Ovary (tissue), 7 donors: ENCODE measurements at regions not wholly inside any gene's neighbourhood (a gene's known extent, or its start where the extent isn't known, plus 50 kb on each side); places are given as distances from the start of the nearest gene placed in this dataset.

Source experiments
- DNase-seq, 5 donors: peaks; one replicate each; pipeline ENCODE4 v3.0.0-alpha.2; 2019 to 2020
- H3K27ac ChIP-seq, 2 donors: fragments of 200-600 bp; one replicate each; pipeline versions ENCODE4 v1.5.1 to v1.8.0; 2019 to 2022
- H3K27me3 ChIP-seq: fragments of 200-600 bp; one replicate; pipeline ENCODE4 v1.8.0; 2022
- H3K36me3 ChIP-seq: fragments of 200-600 bp; sonication (generic); one replicate; pipeline ENCODE4 v1.5.1; 2019
- H3K4me1 ChIP-seq: one replicate; pipeline ENCODE4 v1.8.1; 2013; ENCODE audit warnings: mild to moderate bottlenecking, moderate library complexity; ENCODE audit not compliant: insufficient read depth
- H3K4me3 ChIP-seq: fragments of 200-600 bp; sonication (generic); one replicate; pipeline ENCODE4 v1.5.1; 2017
- H3K9me3 ChIP-seq, 2 donors: fragments of 200-600 bp in 1 of 2; sonication (generic) in 1 of 2; one replicate each; pipeline versions ENCODE4 v1.5.1 to v1.8.1; 2013 to 2019; ENCODE audit warnings: mild to moderate bottlenecking in 1 of 2, moderate library complexity in 1 of 2
- CTCF ChIP-seq, 3 donors: fragments of 450-650 bp in 2 of 3; fragments of 200-600 bp in 1 of 3; IDR thresholded peaks; one replicate each; pipeline versions ENCODE4 v1.5.1 to v1.8.0; 2016 to 2022; ENCODE audit warnings: antibody characterized with exemption in 3 of 3, mild to moderate bottlenecking in 1 of 3
- EP300 ChIP-seq: sonication (generic); formaldehyde crosslinking; IDR thresholded peaks from one replicate; pipeline ENCODE4 v1.6.1; 2017; ENCODE audit warnings: antibody characterized with exemption
- POLR2A ChIP-seq: fragments of 450-650 bp; IDR thresholded peaks from one replicate; pipeline ENCODE4 v1.6.1; 2017; ENCODE audit warnings: antibody characterized with exemption, mild to moderate bottlenecking, moderate library complexity
- WGBS, 3 donors: extraction: QIAGEN DNeasy Blood & Tissue Kit in 1 of 3; methylation state at CpG; one replicate each; pipeline versions ENCODE4 v1.1.5 to v1.1.7; 2013 to 2017; 5-methylcytosine and 5-hydroxymethylcytosine counted together
- intact Hi-C, 4 donors: fragments of 100-400 bp; cut with DNase I; formaldehyde crosslinking; loops; one replicate each; pipeline versions ENCODE4 v1.11.0 to v1.15.1; 2022 to 2023
- donor health status: DM: no; HTN: no; CAD: no; lungs with moderate emphysema.
- donor health status: DM: no; HTN: no; CAD: no.
- donor health status: Bipolar disorder and iron deficiency.
- donor health status: DM: no; HTN: no; CAD: no.
- donor health status: DM: yes; HTN: yes; CAD: no.

GRCh38 chr2:134143568-134143967 lies 110.3 kb upstream of the MGAT5 start:
- no peaks in the 10 kb centered on the region for H3K36me3 ChIP-seq
- WGBS, 3 donors, result 74 to 84% (median 74%) methylated on average over 3 of the region's 3 CpGs
- H3K27me3 ChIP-seq, result no peaks in the 10 kb centered on the region
- H3K4me3 ChIP-seq, result no peak overlapping the region
- intact Hi-C loops, result no loop called here
- H3K4me1 ChIP-seq, result peaks cover 5% of the 10 kb centered on the region
- no peaks in the 10 kb centered on the region for H3K9me3 ChIP-seq
- TF ChIP-seq POLR2A, result no peak
- TF ChIP-seq EP300, result no peak
- TF ChIP-seq CTCF (IDR thresholded peaks at IDR 0.05), result no peak
- H3K27ac ChIP-seq, result no peak overlapping the region
- no peak for DNase-seq

GRCh38 chr2:134144081-134144596 lies 109.7 kb upstream of the MGAT5 start:
- no peaks in the 10 kb centered on the region for H3K36me3 ChIP-seq
- 90 to 94% (median 93%) methylated on average over 6 of the region's 6 CpGs for WGBS, 3 donors
- no peak for DNase-seq
- H3K4me1 ChIP-seq, result peaks cover 5% of the 10 kb centered on the region
- no peaks in the 10 kb centered on the region for H3K9me3 ChIP-seq
- TF ChIP-seq CTCF (IDR thresholded peaks at IDR 0.05) (no peak), EP300 (no peak), POLR2A (no peak)
- H3K4me3 ChIP-seq, result no peak overlapping the region
- intact Hi-C loops, result no loop called here
- H3K27ac ChIP-seq, result no peak overlapping the region
- H3K27me3 ChIP-seq, result no peaks in the 10 kb centered on the region

GRCh38 chr2:134144651-134145050 lies 109.2 kb upstream of the MGAT5 start:
- TF ChIP-seq POLR2A (no peak), CTCF (IDR thresholded peaks at IDR 0.05) (no peak), EP300 (no peak)
- H3K4me3 ChIP-seq, result no peak overlapping the region
- H3K4me1 ChIP-seq, result peaks cover 5% of the 10 kb centered on the region

GRCh38 chr2:134145519-134145918 lies 108.4 kb upstream of the MGAT5 start:
- TF ChIP-seq POLR2A, result no peak
- TF ChIP-seq CTCF (IDR thresholded peaks at IDR 0.05), result no peak
- no peak for TF ChIP-seq EP300
- DNase-seq, result no peak
- Histone ChIP-seq H3K27ac (no peak overlapping the region), H3K27me3 (no peaks in the 10 kb centered on the region), H3K36me3 (no peaks in the 10 kb centered on the region), H3K4me1 (peaks cover 3% of the 10 kb centered on the region), H3K9me3 (no peaks in the 10 kb centered on the region), H3K4me3 (no peak overlapping the region)
- intact Hi-C loops, result no loop called here
- 79 to 90% (median 89%) methylated on average over 5 of the region's 5 CpGs for WGBS, 3 donors

More at GRCh38 chr2:134144651-134145050, 109.2 kb upstream of the MGAT5 start:
- H3K27me3 ChIP-seq, result no peaks in the 10 kb centered on the region
- H3K9me3 ChIP-seq, result no peaks in the 10 kb centered on the region
- 69 to 88% (median 79%) methylated on average over 4 of the region's 4 CpGs for WGBS, 3 donors
- intact Hi-C loops, result no loop called here
- H3K36me3 ChIP-seq, result no peaks in the 10 kb centered on the region
- DNase-seq, result no peak
- no peak overlapping the region for H3K27ac ChIP-seq
